Bronchial epithelial cell (primary cell): ENCODE measurements at regions not wholly inside any gene's neighbourhood (a gene's known extent, or its start where the extent isn't known, plus 50 kb on each side); places are given as distances from the start of the nearest gene placed in this dataset.

ENCODE experiments used
- DNase-seq: peaks from one replicate; pipeline ENCODE4 v3.0.0-alpha.2; 2010; ENCODE audit warnings: low read depth
- FAIRE-seq: peaks from 2 replicates; lab custom pipeline; 2011; peaks lifted over from hg19 to GRCh38; lab: Jason Lieb, UNC
- H3K27me3 ChIP-seq: 2 replicates; pipeline ENCODE4 v1.5.1; 2011; ENCODE audit warnings: low read length; ENCODE audit not compliant: control insufficient read depth, insufficient read depth
- H3K36me3 ChIP-seq: 2 replicates; pipeline ENCODE4 v1.5.1; 2011; ENCODE audit warnings: low read length; ENCODE audit not compliant: control insufficient read depth, insufficient read depth
- H3K4me3 ChIP-seq: 2 replicates; pipeline ENCODE4 v1.5.1; 2011; ENCODE audit warnings: mild to moderate bottlenecking, low read depth, low read length, control low read depth
- CTCF ChIP-seq: IDR thresholded peaks from 2 replicates; pipeline ENCODE4 v1.5.1; 2011; ENCODE audit warnings: mild to moderate bottlenecking, moderate library complexity, low read length, control low read depth, inconsistent platforms; ENCODE audit not compliant: insufficient read depth, severe bottlenecking

DNA sequence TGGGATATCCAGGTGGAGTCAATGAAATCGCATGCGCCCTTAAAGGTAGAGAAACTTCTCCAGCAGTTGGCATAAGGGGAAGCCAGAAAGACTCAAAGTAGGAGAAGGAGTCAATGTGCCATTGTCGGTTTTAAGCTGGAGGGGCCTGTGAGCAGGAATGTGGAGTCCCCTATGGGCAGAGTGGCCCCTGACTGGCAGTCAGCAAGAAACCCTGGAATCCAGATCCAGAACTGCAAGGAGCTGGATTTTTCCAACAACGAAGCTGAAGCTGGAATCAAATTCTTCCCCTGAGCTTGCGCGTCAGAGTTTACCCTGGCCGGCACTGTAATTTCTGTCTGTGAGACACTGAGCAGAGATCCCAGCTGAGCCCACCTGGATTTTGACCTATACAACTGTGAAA is 315.0 kb downstream of the DHX35 start:
- no peak for TF ChIP-seq CTCF
- no peak for DNase-seq
- H3K27me3 ChIP-seq, result no peaks in the 10 kb centered on the region
- no peak for FAIRE-seq
- H3K4me3 ChIP-seq, result no peak overlapping the region
- H3K36me3 ChIP-seq, result no peaks in the 10 kb centered on the region

DNA sequence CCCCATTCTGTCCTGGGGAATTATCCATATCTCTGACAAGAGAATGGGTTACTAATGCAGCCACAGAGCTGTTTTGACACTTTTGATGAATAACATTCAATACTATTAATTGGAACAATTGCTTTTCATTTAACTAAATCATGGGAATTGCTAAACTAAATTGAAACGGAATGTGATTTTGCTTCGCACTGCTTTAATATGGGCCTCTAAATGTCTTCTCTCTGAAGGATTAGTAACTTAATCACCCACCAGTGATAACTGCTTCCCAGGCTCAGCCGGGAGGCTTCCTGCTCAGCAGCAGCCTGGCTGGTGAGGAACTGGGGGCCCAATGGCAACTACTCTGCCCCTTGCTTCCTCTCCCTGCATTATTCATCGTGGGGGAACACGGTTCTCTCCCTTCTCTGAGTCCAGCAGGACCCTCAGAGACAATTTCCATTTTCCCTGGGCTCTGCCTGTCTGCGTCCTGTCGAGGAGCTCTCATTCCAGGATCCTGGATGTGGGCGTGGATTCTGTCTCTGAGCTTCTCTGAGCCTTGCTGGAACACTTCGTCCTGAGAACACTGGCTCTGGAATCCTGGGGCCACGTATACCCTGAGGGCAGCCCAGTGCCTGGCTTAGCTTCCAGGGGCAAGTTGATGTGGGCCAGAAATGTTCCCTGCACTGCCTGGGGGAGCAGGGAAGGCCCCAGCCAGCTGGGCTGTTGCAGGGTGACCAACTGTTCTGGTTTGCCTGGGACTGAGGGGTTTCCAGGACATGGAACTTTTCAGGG is 308.9 kb downstream of the DHX35 start:
- TF ChIP-seq CTCF, result no peak
- H3K36me3 ChIP-seq, result no peaks in the 10 kb centered on the region
- FAIRE-seq (no peak), DNase-seq (no peak)
- H3K27me3 ChIP-seq, result no peaks in the 10 kb centered on the region
- H3K4me3 ChIP-seq, result no peak overlapping the region

DNA sequence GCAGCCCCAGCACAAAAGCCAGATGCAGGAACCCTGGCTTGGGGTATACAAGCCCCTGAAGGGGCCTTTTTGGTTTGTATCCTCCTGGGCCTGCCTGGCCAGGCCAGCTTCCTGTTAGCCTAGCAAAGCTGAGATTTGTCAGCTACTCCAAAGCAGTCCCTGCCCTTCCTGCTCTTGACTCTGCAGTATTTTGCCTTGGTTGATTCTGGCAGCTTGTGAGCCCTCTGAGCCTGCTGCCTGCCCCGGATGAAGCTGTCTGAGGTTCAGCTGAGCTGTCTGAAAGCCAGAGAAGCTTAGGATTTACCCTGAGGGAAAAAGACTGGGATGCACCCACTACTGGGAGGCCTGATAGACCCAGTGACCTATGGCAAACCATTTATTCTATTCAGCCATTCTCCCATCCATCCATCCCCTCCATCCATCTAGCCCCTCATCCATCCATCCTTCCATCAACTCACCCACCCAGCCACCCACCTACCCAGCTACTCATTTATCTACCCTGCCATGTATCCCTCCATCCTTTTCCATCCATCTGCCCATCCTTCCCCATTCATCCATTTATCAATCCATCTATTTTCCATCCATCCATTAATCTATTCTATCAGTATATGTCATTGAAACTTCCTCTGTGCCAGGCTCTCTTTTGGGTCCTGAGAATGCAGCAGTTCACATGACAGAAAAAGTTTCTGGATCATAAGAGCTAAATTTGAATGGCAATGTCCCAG is 307.5 kb downstream of the DHX35 start:
- TF ChIP-seq CTCF, result no peak
- H3K4me3 ChIP-seq, result no peak overlapping the region
- FAIRE-seq (no peak), DNase-seq (no peak)
- no peaks in the 10 kb centered on the region for H3K27me3 ChIP-seq
- H3K36me3 ChIP-seq, result no peaks in the 10 kb centered on the region

DNA sequence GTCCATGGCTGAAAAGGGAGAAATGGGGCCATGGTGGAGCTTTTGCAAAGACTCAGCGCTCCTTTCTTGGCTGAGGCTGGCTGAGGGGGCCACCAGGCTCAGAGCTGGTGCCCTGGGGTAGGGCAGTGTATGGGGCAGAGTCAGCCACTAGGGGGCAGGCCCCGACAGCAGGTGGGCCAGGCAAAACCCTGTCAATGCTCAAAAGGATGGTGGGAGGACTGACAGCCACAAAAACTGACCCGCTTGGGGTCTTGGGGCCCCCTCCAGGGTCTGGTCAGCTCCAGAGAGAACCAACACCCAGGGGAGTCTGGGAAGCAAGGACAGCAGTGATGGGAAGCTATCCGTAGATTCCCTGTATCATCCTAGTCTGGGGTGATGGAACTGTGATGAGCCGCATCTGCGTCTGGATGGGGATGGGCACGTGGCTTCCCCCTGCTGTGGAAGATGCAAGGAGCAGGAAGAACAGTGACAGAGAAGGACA is 306.9 kb downstream of the DHX35 start:
- peak; percentile 88 for TF ChIP-seq CTCF
- H3K36me3 ChIP-seq, result no peaks in the 10 kb centered on the region
- no peaks in the 10 kb centered on the region for H3K27me3 ChIP-seq
- H3K4me3 ChIP-seq, result no peak overlapping the region
- DNase-seq (peak; percentile 5), FAIRE-seq (no peak)

- Histone ChIP-seq H3K4me3 (no peak overlapping the region), H3K27me3 (no peaks in the 10 kb centered on the region), H3K36me3 (no peaks in the 10 kb centered on the region)
- DNase-seq (no peak), FAIRE-seq (no peak)
- TF ChIP-seq CTCF, result no peak
These were observed 306.4 kb downstream of the DHX35 start for GRCh38 chr20:39268491-39268951.
